ENCODE measurements at regions not wholly inside any gene's neighbourhood (a gene's known extent, or its start where the extent isn't known, plus 50 kb on each side); places are given as distances from the start of the nearest gene placed in this dataset.

GRCh38 chr10:117448802-117449201 lies 73.6 kb upstream of the PDZD8 start:
- TF ChIP-seq CTCF (IDR thresholded peaks at IDR 0.05 in 2 of 3, conservative IDR thresholded peaks at IDR 0.05 in 1 of 3; ENCODE audit: insufficient read depth in 2 of 3, low read depth in 1 of 3, low read length in 3 of 3), result no peak
- no peak for TF ChIP-seq BRD4 (IDR thresholded peaks at IDR 0.05)
- no peak for TF ChIP-seq ZNF274 (IDR thresholded peaks at IDR 0.05; ENCODE audit: borderline replicate concordance, low read depth, low read length)
- no peak for TF ChIP-seq BHLHE40 (IDR thresholded peaks at IDR 0.05; ENCODE audit: low read length)
- TF ChIP-seq ELF1 (tag; IDR thresholded peaks at IDR 0.05), result no peak

Measured in K562 (cell line).